ENCODE measurements at regions not wholly inside any gene's neighbourhood (a gene's known extent, or its start where the extent isn't known, plus 50 kb on each side); places are given as distances from the start of the nearest gene placed in this dataset.

- no peak for TF ChIP-seq POLR2A (IDR thresholded peaks at IDR 0.05; ENCODE audit: low read depth)
- no peak for TF ChIP-seq POLR2AphosphoS5 (IDR thresholded peaks at IDR 0.05)
These were observed 61.9 kb upstream of the PTPRZ1 start for GRCh38 chr7:121810831-121811672.

Measured in esophagus muscularis mucosa (tissue), 2 donors.